ENCODE measurements at regions not wholly inside any gene's neighbourhood (a gene's known extent, or its start where the extent isn't known, plus 50 kb on each side); places are given as distances from the start of the nearest gene placed in this dataset.

- no peak for TF ChIP-seq CTCF (IDR thresholded peaks at IDR 0.05)
- TF ChIP-seq POLR2A (IDR thresholded peaks at IDR 0.05), result no peak
Observed at GRCh38 chr16:62625326-62625725, 589.1 kb upstream of the CDH8 start.

Data from testis (tissue), 2 donors.